ENCODE measurements at regions not wholly inside any gene's neighbourhood (a gene's known extent, or its start where the extent isn't known, plus 50 kb on each side); places are given as distances from the start of the nearest gene placed in this dataset.

- Mint-ChIP-seq H3K4me3 (no peak overlapping the region), H3K27ac (no peak overlapping the region)
Observed at GRCh38 chr1:195908121-195908520, 700.1 kb downstream of the KCNT2 start.

GRCh38 chr1:195903203-195903602 is 705.0 kb downstream of the KCNT2 start:
- DNase-seq (ENCODE audit: low spot score), result no peak
- Mint-ChIP-seq H3K4me3 (no peak overlapping the region), H3K9me3 (no peaks in the 10 kb centered on the region), H3K27me3 (ENCODE audit: low read depth) (no peaks in the 10 kb centered on the region), H3K36me3 (ENCODE audit: low read depth) (no peaks in the 10 kb centered on the region), H3K4me1 (ENCODE audit: low read depth) (no peaks in the 10 kb centered on the region), H3K27ac (no peak overlapping the region)

More at GRCh38 chr1:195908121-195908520, 700.1 kb downstream of the KCNT2 start:
- Mint-ChIP-seq H3K27me3 (ENCODE audit: low read depth) (no peaks in the 10 kb centered on the region), H3K9me3 (no peaks in the 10 kb centered on the region), H3K4me1 (ENCODE audit: low read depth) (no peaks in the 10 kb centered on the region), H3K36me3 (ENCODE audit: low read depth) (no peaks in the 10 kb centered on the region)
- no peak for DNase-seq (ENCODE audit: low spot score)

- no peak for DNase-seq (ENCODE audit: low spot score)
- no peaks in the 10 kb centered on the region for H3K4me1 Mint-ChIP-seq (ENCODE audit: low read depth)
- H3K27me3 Mint-ChIP-seq (ENCODE audit: low read depth), result no peaks in the 10 kb centered on the region
- no peaks in the 10 kb centered on the region for H3K36me3 Mint-ChIP-seq (ENCODE audit: low read depth)
- no peaks in the 10 kb centered on the region for H3K9me3 Mint-ChIP-seq
- H3K27ac Mint-ChIP-seq, result no peak overlapping the region
- H3K4me3 Mint-ChIP-seq, result no peak overlapping the region
Observed at GRCh38 chr1:195902779-195903178, 705.5 kb downstream of the KCNT2 start.

GRCh38 chr1:195899762-195900352 is 708.4 kb downstream of the KCNT2 start:
- H3K27ac Mint-ChIP-seq, result no peak overlapping the region
- no peaks in the 10 kb centered on the region for H3K4me1 Mint-ChIP-seq (ENCODE audit: low read depth)
- DNase-seq (ENCODE audit: low spot score), result no peak
- H3K36me3 Mint-ChIP-seq (ENCODE audit: low read depth), result no peaks in the 10 kb centered on the region
- H3K9me3 Mint-ChIP-seq, result no peaks in the 10 kb centered on the region
- H3K4me3 Mint-ChIP-seq, result no peak overlapping the region
- no peaks in the 10 kb centered on the region for H3K27me3 Mint-ChIP-seq (ENCODE audit: low read depth)

GRCh38 chr1:195898924-195899323 is 709.3 kb downstream of the KCNT2 start:
- H3K27ac Mint-ChIP-seq, result no peak overlapping the region
- DNase-seq (ENCODE audit: low spot score), result no peak
- H3K4me3 Mint-ChIP-seq, result no peak overlapping the region
- H3K4me1 Mint-ChIP-seq (ENCODE audit: low read depth), result no peaks in the 10 kb centered on the region
- no peaks in the 10 kb centered on the region for H3K27me3 Mint-ChIP-seq (ENCODE audit: low read depth)
- H3K9me3 Mint-ChIP-seq, result no peaks in the 10 kb centered on the region
- H3K36me3 Mint-ChIP-seq (ENCODE audit: low read depth), result no peaks in the 10 kb centered on the region

- Mint-ChIP-seq H3K36me3 (ENCODE audit: low read depth) (no peaks in the 10 kb centered on the region), H3K9me3 (no peaks in the 10 kb centered on the region), H3K27ac (no peak overlapping the region), H3K27me3 (ENCODE audit: low read depth) (no peaks in the 10 kb centered on the region), H3K4me1 (ENCODE audit: low read depth) (no peaks in the 10 kb centered on the region), H3K4me3 (no peak overlapping the region)
- DNase-seq (ENCODE audit: low spot score), result no peak
Observed at GRCh38 chr1:195898373-195898772, 709.9 kb downstream of the KCNT2 start.

- Mint-ChIP-seq H3K27me3 (ENCODE audit: low read depth) (no peaks in the 10 kb centered on the region), H3K4me1 (ENCODE audit: low read depth) (no peaks in the 10 kb centered on the region), H3K27ac (no peak overlapping the region), H3K9me3 (no peaks in the 10 kb centered on the region), H3K36me3 (ENCODE audit: low read depth) (no peaks in the 10 kb centered on the region), H3K4me3 (no peak overlapping the region)
- no peak for DNase-seq (ENCODE audit: low spot score)
Observed at GRCh38 chr1:195897076-195897475, 711.2 kb downstream of the KCNT2 start.

GRCh38 chr1:195894411-195894810 is 713.8 kb downstream of the KCNT2 start:
- Mint-ChIP-seq H3K4me3 (no peak overlapping the region), H3K27ac (no peak overlapping the region), H3K9me3 (peaks cover 5% of the 10 kb centered on the region), H3K4me1 (ENCODE audit: low read depth) (no peaks in the 10 kb centered on the region), H3K36me3 (ENCODE audit: low read depth) (no peaks in the 10 kb centered on the region), H3K27me3 (ENCODE audit: low read depth) (no peaks in the 10 kb centered on the region)
- no peak for DNase-seq (ENCODE audit: low spot score)

GRCh38 chr1:195886000-195886399 is 722.2 kb downstream of the KCNT2 start:
- peaks cover 1% of the 10 kb centered on the region for H3K9me3 Mint-ChIP-seq
- no peak overlapping the region for H3K4me3 Mint-ChIP-seq
- no peak overlapping the region for H3K27ac Mint-ChIP-seq
- no peaks in the 10 kb centered on the region for H3K4me1 Mint-ChIP-seq (ENCODE audit: low read depth)
- H3K36me3 Mint-ChIP-seq (ENCODE audit: low read depth), result no peaks in the 10 kb centered on the region
- no peaks in the 10 kb centered on the region for H3K27me3 Mint-ChIP-seq (ENCODE audit: low read depth)
- no peak for DNase-seq (ENCODE audit: low spot score)

- Mint-ChIP-seq H3K4me3 (no peak overlapping the region), H3K27me3 (ENCODE audit: low read depth) (no peaks in the 10 kb centered on the region), H3K27ac (no peak overlapping the region), H3K9me3 (no peaks in the 10 kb centered on the region), H3K4me1 (ENCODE audit: low read depth) (no peaks in the 10 kb centered on the region), H3K36me3 (ENCODE audit: low read depth) (no peaks in the 10 kb centered on the region)
- DNase-seq (ENCODE audit: low spot score), result no peak
Observed at GRCh38 chr1:195878478-195878877, 729.8 kb downstream of the KCNT2 start.

- H3K36me3 Mint-ChIP-seq (ENCODE audit: low read depth), result no peaks in the 10 kb centered on the region
- no peak for DNase-seq (ENCODE audit: low spot score)
- no peaks in the 10 kb centered on the region for H3K4me1 Mint-ChIP-seq (ENCODE audit: low read depth)
- H3K9me3 Mint-ChIP-seq, result no peaks in the 10 kb centered on the region
- H3K27me3 Mint-ChIP-seq (ENCODE audit: low read depth), result no peaks in the 10 kb centered on the region
- no peak overlapping the region for H3K4me3 Mint-ChIP-seq
- no peak overlapping the region for H3K27ac Mint-ChIP-seq
Observed at GRCh38 chr1:195876792-195877191, 731.4 kb downstream of the KCNT2 start.

- Mint-ChIP-seq H3K4me3 (no peak overlapping the region), H3K36me3 (ENCODE audit: low read depth) (no peaks in the 10 kb centered on the region), H3K27me3 (ENCODE audit: low read depth) (no peaks in the 10 kb centered on the region), H3K27ac (no peak overlapping the region), H3K4me1 (ENCODE audit: low read depth) (no peaks in the 10 kb centered on the region), H3K9me3 (no peaks in the 10 kb centered on the region)
- DNase-seq (ENCODE audit: low spot score), result no peak
Observed at GRCh38 chr1:195872376-195872775, 735.9 kb downstream of the KCNT2 start.

- H3K9me3 Mint-ChIP-seq, result no peaks in the 10 kb centered on the region
- no peak overlapping the region for H3K27ac Mint-ChIP-seq
- H3K36me3 Mint-ChIP-seq (ENCODE audit: low read depth), result no peaks in the 10 kb centered on the region
- H3K4me1 Mint-ChIP-seq (ENCODE audit: low read depth), result no peaks in the 10 kb centered on the region
- no peaks in the 10 kb centered on the region for H3K27me3 Mint-ChIP-seq (ENCODE audit: low read depth)
- no peak for DNase-seq (ENCODE audit: low spot score)
- no peak overlapping the region for H3K4me3 Mint-ChIP-seq
Observed at GRCh38 chr1:195867638-195868037, 740.6 kb downstream of the KCNT2 start.

- DNase-seq (ENCODE audit: low spot score), result no peak
- no peaks in the 10 kb centered on the region for H3K4me1 Mint-ChIP-seq (ENCODE audit: low read depth)
- H3K4me3 Mint-ChIP-seq, result no peak overlapping the region
- H3K36me3 Mint-ChIP-seq (ENCODE audit: low read depth), result no peaks in the 10 kb centered on the region
- H3K27me3 Mint-ChIP-seq (ENCODE audit: low read depth), result no peaks in the 10 kb centered on the region
- no peak overlapping the region for H3K27ac Mint-ChIP-seq
- no peaks in the 10 kb centered on the region for H3K9me3 Mint-ChIP-seq
Observed at GRCh38 chr1:195866781-195867222, 741.4 kb downstream of the KCNT2 start.

- H3K4me1 Mint-ChIP-seq (ENCODE audit: low read depth), result no peaks in the 10 kb centered on the region
- H3K4me3 Mint-ChIP-seq, result no peak overlapping the region
- H3K27ac Mint-ChIP-seq, result no peak overlapping the region
- DNase-seq (ENCODE audit: low spot score), result no peak
- no peaks in the 10 kb centered on the region for H3K36me3 Mint-ChIP-seq (ENCODE audit: low read depth)
- H3K9me3 Mint-ChIP-seq, result no peaks in the 10 kb centered on the region
- no peaks in the 10 kb centered on the region for H3K27me3 Mint-ChIP-seq (ENCODE audit: low read depth)
Observed at GRCh38 chr1:195866091-195866780, 742.0 kb downstream of the KCNT2 start.
